ENCODE measurements at regions not wholly inside any gene's neighbourhood (a gene's known extent, or its start where the extent isn't known, plus 50 kb on each side); places are given as distances from the start of the nearest gene placed in this dataset.

- no peak for DNase-seq (ENCODE audit: low read depth in 2 of 2)
Measured at GRCh38 chr6:6376845-6377244, 56.4 kb upstream of the F13A1 start.

- DNase-seq (ENCODE audit: low read depth in 2 of 2) = no peak
Measured at GRCh38 chr6:6377621-6378020, 57.2 kb upstream of the F13A1 start.

- DNase-seq (ENCODE audit: low read depth in 2 of 2) = no peak
Measured at GRCh38 chr6:6379573-6379972, 59.1 kb upstream of the F13A1 start.

GRCh38 chr6:6384520-6384919 lies 64.1 kb upstream of the F13A1 start:
- DNase-seq (ENCODE audit: low read depth in 2 of 2) = no peak

- no peak for DNase-seq (ENCODE audit: low read depth in 2 of 2)
Measured at GRCh38 chr6:6386010-6386409, 65.5 kb upstream of the F13A1 start.

- DNase-seq (ENCODE audit: low read depth in 2 of 2) = no peak
Measured at GRCh38 chr6:6390849-6391602, 70.6 kb upstream of the F13A1 start.

- DNase-seq (ENCODE audit: low read depth in 2 of 2) = no peak
Measured at GRCh38 chr6:6392214-6393068, 72.0 kb upstream of the F13A1 start.

- no peak for DNase-seq (ENCODE audit: low read depth in 2 of 2)
Measured at GRCh38 chr6:6393069-6393529, 72.6 kb upstream of the F13A1 start.

GRCh38 chr6:6395581-6396197 lies 75.2 kb upstream of the F13A1 start:
- no peak for DNase-seq (ENCODE audit: low read depth in 2 of 2)

GRCh38 chr6:6397842-6398241 lies 77.4 kb upstream of the F13A1 start:
- no peak for DNase-seq (ENCODE audit: low read depth in 2 of 2)

- DNase-seq (ENCODE audit: low read depth in 2 of 2) = no peak
Measured at GRCh38 chr6:6399568-6399967, 79.1 kb upstream of the F13A1 start.

GRCh38 chr6:6401401-6401800 lies 80.9 kb upstream of the F13A1 start:
- DNase-seq (ENCODE audit: low read depth in 2 of 2) = no peak

GRCh38 chr6:6402006-6402405 lies 81.5 kb upstream of the F13A1 start:
- no peak for DNase-seq (ENCODE audit: low read depth in 2 of 2)

- no peak for DNase-seq (ENCODE audit: low read depth in 2 of 2)
Measured at GRCh38 chr6:6402591-6402990, 82.1 kb upstream of the F13A1 start.

- no peak for DNase-seq (ENCODE audit: low read depth in 2 of 2)
Measured at GRCh38 chr6:6405031-6405430, 84.6 kb upstream of the F13A1 start.

GRCh38 chr6:6405997-6406714 lies 85.7 kb upstream of the F13A1 start:
- no peak for DNase-seq (ENCODE audit: low read depth in 2 of 2)

- no peak for DNase-seq (ENCODE audit: low read depth in 2 of 2)
Measured at GRCh38 chr6:6406715-6407070, 86.2 kb upstream of the F13A1 start.

GRCh38 chr6:6407071-6407741 lies 86.7 kb upstream of the F13A1 start:
- DNase-seq (ENCODE audit: low read depth in 2 of 2) = no peak

- no peak for DNase-seq (ENCODE audit: low read depth in 2 of 2)
Measured at GRCh38 chr6:6409397-6410030, 89.1 kb upstream of the F13A1 start.

- no peak for DNase-seq (ENCODE audit: low read depth in 2 of 2)
Measured at GRCh38 chr6:6411115-6411514, 90.7 kb upstream of the F13A1 start.

- DNase-seq (ENCODE audit: low read depth in 2 of 2) = no peak
Measured at GRCh38 chr6:6412221-6412620, 91.8 kb upstream of the F13A1 start.

All from stimulated activated CD8-positive, alpha-beta memory T cell treated with anti-CD3 and anti-CD28 coated beads, Interleukin-2, amount 100 ng/mL, for 48 hours (primary cell).